Activated T-cell treated with anti-CD3 and anti-CD28 coated beads, Interleukin-2, amount 50 U/mL, for 72 hours (primary cell): ENCODE measurements at regions not wholly inside any gene's neighbourhood (a gene's known extent, or its start where the extent isn't known, plus 50 kb on each side); places are given as distances from the start of the nearest gene placed in this dataset.

Source experiments
- ATAC-seq, 2 donors: fragments of 150-1000 bp; cut with Tn5 transposase; replicated peaks in 1 of 2; 2 replicates each; pipeline ENCODE4 v1.10.0; 2021; ENCODE audit warnings: moderate library complexity in 2 of 2, mild to moderate bottlenecking in 1 of 2
- DNase-seq, 2 donors: peaks; one replicate each; pipeline ENCODE4 v3.0.0; 2021 to 2022; ENCODE audit warnings: mixed read lengths in 1 of 2
- H3K27ac Mint-ChIP-seq: one replicate; pipeline ENCODE4 v1.8.0; 2022; ENCODE audit warnings: mild to moderate bottlenecking, moderate library complexity, mixed read lengths
- H3K27me3 Mint-ChIP-seq: one replicate; pipeline ENCODE4 v1.8.0; 2022; ENCODE audit warnings: low read depth, mixed read lengths
- H3K36me3 Mint-ChIP-seq, 2 donors: one replicate each; pipeline ENCODE4 v1.8.0; 2022; ENCODE audit warnings: mixed read lengths in 2 of 2, mild to moderate bottlenecking in 1 of 2; ENCODE audit not compliant: insufficient read depth in 2 of 2
- H3K4me1 Mint-ChIP-seq: one replicate; pipeline ENCODE4 v1.8.0; 2022; ENCODE audit warnings: low read depth, mixed read lengths
- H3K4me3 Mint-ChIP-seq, 2 donors: one replicate each; pipeline ENCODE4 v1.8.0; 2022; ENCODE audit warnings: mild to moderate bottlenecking in 2 of 2, mixed read lengths in 2 of 2, moderate library complexity in 2 of 2
- H3K9me3 Mint-ChIP-seq, 2 donors: one replicate each; pipeline ENCODE4 v1.8.0; 2022; ENCODE audit warnings: mixed read lengths in 2 of 2

DNA sequence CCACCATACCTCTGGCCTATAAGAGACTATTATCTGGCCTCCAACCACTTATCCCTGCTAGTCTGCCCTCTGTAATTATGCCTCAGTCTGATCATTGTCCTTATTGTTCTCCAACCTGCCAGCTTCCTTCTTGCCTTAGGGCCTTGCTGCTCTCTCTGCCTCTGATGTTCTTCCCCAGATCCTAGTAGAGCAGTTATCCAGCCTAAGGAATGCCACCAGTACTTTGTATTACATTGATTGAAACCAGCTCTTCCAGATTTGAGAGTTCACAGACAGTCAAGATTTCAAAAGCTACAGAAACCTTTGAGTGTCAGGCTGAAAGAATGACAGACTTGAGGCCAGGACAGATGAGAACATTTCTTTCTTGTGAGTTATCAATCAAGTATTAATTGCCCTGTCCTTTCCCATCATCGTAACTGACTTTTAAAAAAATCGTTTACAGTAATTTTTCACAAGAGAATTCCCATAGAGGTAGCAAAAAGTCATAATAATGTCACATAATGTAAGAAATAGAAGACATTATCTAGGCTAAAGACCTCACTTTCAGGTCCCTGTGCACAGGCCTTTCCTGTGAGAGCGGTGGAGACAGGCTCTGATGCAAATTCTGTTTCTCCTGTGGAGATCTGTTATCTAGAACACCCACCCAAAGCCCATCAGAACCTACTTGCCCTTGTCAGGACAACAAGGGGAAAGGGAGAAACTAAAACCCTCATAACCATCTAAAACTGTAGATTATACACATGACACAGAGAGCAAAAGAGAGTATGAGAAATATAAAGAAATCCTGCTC lies 64.1 kb upstream of the GUCY1A1 start:
- DNase-seq (no peak), ATAC-seq (no peak)
- Mint-ChIP-seq H3K9me3 (no peaks in the 10 kb centered on the region), H3K4me1 (peaks cover 5% of the 10 kb centered on the region), H3K27ac (no peak overlapping the region), H3K4me3 (no peak overlapping the region), H3K27me3 (peaks cover 11% of the 10 kb centered on the region), H3K36me3 (no peaks in the 10 kb centered on the region)

DNA sequence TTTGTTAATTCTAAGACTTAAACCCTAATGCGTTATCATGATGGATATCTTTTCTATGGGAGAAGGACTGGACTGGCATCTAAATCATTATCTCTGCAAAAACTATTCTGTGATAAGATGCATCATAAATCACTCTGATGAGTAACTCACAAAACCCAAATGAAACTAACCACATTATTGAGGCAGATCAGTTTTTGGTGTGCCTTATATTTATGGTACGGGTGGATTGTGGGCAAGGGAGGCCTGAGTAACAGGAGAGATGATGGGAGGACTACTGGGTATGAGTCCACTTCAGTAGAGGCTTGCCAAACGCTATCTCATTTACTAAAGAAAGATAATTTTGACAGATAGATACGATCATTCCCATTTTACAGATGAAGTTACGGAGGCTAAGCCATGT lies 66.4 kb upstream of the GUCY1A1 start:
- Mint-ChIP-seq H3K27ac (no peak overlapping the region), H3K9me3 (no peaks in the 10 kb centered on the region), H3K4me1 (peaks cover 5% of the 10 kb centered on the region), H3K4me3 (no peak overlapping the region), H3K27me3 (peaks cover 11% of the 10 kb centered on the region), H3K36me3 (no peaks in the 10 kb centered on the region)
- ATAC-seq, result no peak
- no peak for DNase-seq

GRCh38 chr4:155599596-155599995 lies 67.1 kb upstream of the GUCY1A1 start:
- Mint-ChIP-seq H3K27ac (no peak overlapping the region), H3K9me3 (no peaks in the 10 kb centered on the region), H3K4me3 (no peak overlapping the region), H3K27me3 (peaks cover 11% of the 10 kb centered on the region), H3K4me1 (peaks cover 5% of the 10 kb centered on the region), H3K36me3 (no peaks in the 10 kb centered on the region)
- no peak for ATAC-seq
- DNase-seq, result no peak

GRCh38 chr4:155599085-155599484 lies 67.6 kb upstream of the GUCY1A1 start:
- no peak for DNase-seq
- peaks cover 15% of the 10 kb centered on the region for H3K27me3 Mint-ChIP-seq
- no peak overlapping the region for H3K27ac Mint-ChIP-seq
- peaks cover 5% of the 10 kb centered on the region for H3K4me1 Mint-ChIP-seq
- H3K4me3 Mint-ChIP-seq, result no peak overlapping the region
- H3K36me3 Mint-ChIP-seq, result no peaks in the 10 kb centered on the region
- H3K9me3 Mint-ChIP-seq, result no peaks in the 10 kb centered on the region
- ATAC-seq, result no peak

- H3K36me3 Mint-ChIP-seq, result no peaks in the 10 kb centered on the region
- H3K4me1 Mint-ChIP-seq, result peaks cover 2% of the 10 kb centered on the region
- ATAC-seq, result no peak
- peaks cover 18% of the 10 kb centered on the region for H3K27me3 Mint-ChIP-seq
- no peak overlapping the region for H3K4me3 Mint-ChIP-seq
- no peak overlapping the region for H3K27ac Mint-ChIP-seq
- no peak for DNase-seq
- no peaks in the 10 kb centered on the region for H3K9me3 Mint-ChIP-seq
Observed at GRCh38 chr4:155597933-155598451, 68.7 kb upstream of the GUCY1A1 start.

DNA sequence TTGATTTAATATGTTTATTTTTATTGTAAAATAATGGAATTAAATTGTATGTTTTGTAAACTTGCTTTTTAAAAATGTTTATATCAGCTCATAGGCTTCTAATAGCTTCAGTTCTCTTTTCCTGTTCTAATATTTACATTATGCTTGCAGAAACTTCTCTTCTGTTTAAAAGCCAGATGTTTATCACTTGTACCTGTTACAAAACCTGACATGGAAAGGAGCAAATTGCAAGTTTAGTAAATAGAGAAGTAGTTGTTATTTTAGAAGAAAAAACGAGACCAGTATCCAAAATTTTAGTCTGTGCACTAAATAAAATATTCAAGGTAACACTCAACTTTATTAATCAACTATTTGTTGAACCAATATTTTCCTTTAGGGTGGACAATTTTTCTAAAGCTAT lies 69.4 kb upstream of the GUCY1A1 start:
- Mint-ChIP-seq H3K4me3 (no peak overlapping the region), H3K27ac (no peak overlapping the region), H3K4me1 (no peaks in the 10 kb centered on the region), H3K9me3 (no peaks in the 10 kb centered on the region), H3K27me3 (peaks cover 18% of the 10 kb centered on the region), H3K36me3 (no peaks in the 10 kb centered on the region)
- ATAC-seq, result no peak
- DNase-seq, result no peak

DNA sequence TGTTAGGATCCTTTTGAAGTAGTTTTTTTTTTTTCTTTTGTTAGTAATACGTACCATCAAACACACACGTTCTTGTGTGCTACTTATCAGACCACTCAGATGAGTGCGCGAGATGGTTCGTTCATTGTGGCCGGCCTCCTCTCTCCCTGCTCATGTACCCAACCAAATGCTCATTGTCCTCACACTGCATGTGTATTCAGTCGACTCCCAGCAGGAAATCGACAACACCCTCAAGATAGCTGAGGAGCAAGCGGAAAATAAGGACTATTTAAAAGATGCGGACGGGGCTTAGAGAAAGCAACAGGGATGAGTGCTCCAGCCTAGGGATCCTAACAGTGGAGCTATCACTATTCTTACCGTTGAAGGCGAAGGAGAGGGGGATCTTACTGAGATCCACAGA lies 72.9 kb upstream of the GUCY1A1 start:
- Mint-ChIP-seq H3K36me3 (no peaks in the 10 kb centered on the region), H3K4me1 (no peaks in the 10 kb centered on the region), H3K9me3 (no peaks in the 10 kb centered on the region), H3K4me3 (no peak overlapping the region), H3K27me3 (peaks cover 8% of the 10 kb centered on the region), H3K27ac (no peak overlapping the region)
- ATAC-seq, result no peak
- no peak for DNase-seq

- no peaks in the 10 kb centered on the region for H3K9me3 Mint-ChIP-seq
- DNase-seq (no peak), ATAC-seq (no peak)
- no peaks in the 10 kb centered on the region for H3K36me3 Mint-ChIP-seq
- H3K4me1 Mint-ChIP-seq, result no peaks in the 10 kb centered on the region
- H3K27me3 Mint-ChIP-seq, result peaks cover 7% of the 10 kb centered on the region
- no peak overlapping the region for H3K27ac Mint-ChIP-seq
- H3K4me3 Mint-ChIP-seq, result no peak overlapping the region
Observed at GRCh38 chr4:155592938-155593297, 73.7 kb upstream of the GUCY1A1 start.

- DNase-seq (no peak), ATAC-seq (no peak)
- no peaks in the 10 kb centered on the region for H3K4me1 Mint-ChIP-seq
- H3K9me3 Mint-ChIP-seq, result no peaks in the 10 kb centered on the region
- no peak overlapping the region for H3K27ac Mint-ChIP-seq
- H3K27me3 Mint-ChIP-seq, result peaks cover 7% of the 10 kb centered on the region
- H3K36me3 Mint-ChIP-seq, result no peaks in the 10 kb centered on the region
- no peak overlapping the region for H3K4me3 Mint-ChIP-seq
Observed at GRCh38 chr4:155592179-155592937, 74.3 kb upstream of the GUCY1A1 start.

GRCh38 chr4:155591738-155592143 lies 74.9 kb upstream of the GUCY1A1 start:
- no peak for DNase-seq
- Mint-ChIP-seq H3K9me3 (no peaks in the 10 kb centered on the region), H3K27me3 (peaks cover 7% of the 10 kb centered on the region), H3K4me3 (no peak overlapping the region), H3K4me1 (no peaks in the 10 kb centered on the region), H3K36me3 (no peaks in the 10 kb centered on the region), H3K27ac (no peak overlapping the region)
- no peak for ATAC-seq

GRCh38 chr4:155590796-155591585 lies 75.7 kb upstream of the GUCY1A1 start:
- H3K27me3 Mint-ChIP-seq, result peaks cover 7% of the 10 kb centered on the region
- H3K4me3 Mint-ChIP-seq, result no peak overlapping the region
- H3K9me3 Mint-ChIP-seq, result no peaks in the 10 kb centered on the region
- no peak for ATAC-seq
- no peaks in the 10 kb centered on the region for H3K36me3 Mint-ChIP-seq
- H3K27ac Mint-ChIP-seq, result no peak overlapping the region
- no peaks in the 10 kb centered on the region for H3K4me1 Mint-ChIP-seq
- DNase-seq, result no peak

- H3K9me3 Mint-ChIP-seq, result no peaks in the 10 kb centered on the region
- no peak for ATAC-seq
- H3K4me3 Mint-ChIP-seq, result no peak overlapping the region
- H3K36me3 Mint-ChIP-seq, result no peaks in the 10 kb centered on the region
- no peak for DNase-seq
- H3K27ac Mint-ChIP-seq, result no peak overlapping the region
- H3K4me1 Mint-ChIP-seq, result peaks cover 5% of the 10 kb centered on the region
- no peaks in the 10 kb centered on the region for H3K27me3 Mint-ChIP-seq
Observed at GRCh38 chr4:155588437-155588836, 78.2 kb upstream of the GUCY1A1 start.

DNA sequence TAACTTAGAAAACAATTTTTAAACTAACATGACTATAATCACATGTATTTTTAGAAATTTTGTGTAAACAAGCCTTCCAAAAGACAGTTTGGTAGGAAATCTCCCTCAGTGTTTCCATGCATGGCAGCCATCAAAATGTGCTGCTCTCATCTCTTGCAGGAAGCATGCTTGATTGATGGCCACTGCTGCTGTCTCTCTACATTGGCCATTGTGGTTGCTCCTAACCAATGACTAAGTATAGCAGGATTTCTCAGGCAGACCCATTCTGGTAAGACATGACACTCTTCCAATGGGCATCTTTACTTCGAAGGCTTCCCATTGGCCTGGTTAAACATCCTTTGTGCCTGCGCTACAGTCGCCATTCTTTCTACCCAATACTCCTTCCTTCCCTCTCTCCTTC lies 78.9 kb upstream of the GUCY1A1 start:
- no peak overlapping the region for H3K27ac Mint-ChIP-seq
- DNase-seq, result no peak

More for the DNA sequence above, 78.9 kb upstream of the GUCY1A1 start:
- Mint-ChIP-seq H3K4me3 (no peak overlapping the region), H3K27me3 (no peaks in the 10 kb centered on the region), H3K4me1 (peaks cover 12% of the 10 kb centered on the region), H3K36me3 (no peaks in the 10 kb centered on the region), H3K9me3 (no peaks in the 10 kb centered on the region)
- ATAC-seq, result no peak
